Naive B cell (primary cell): ENCODE measurements at regions not wholly inside any gene's neighbourhood (a gene's known extent, or its start where the extent isn't known, plus 50 kb on each side); places are given as distances from the start of the nearest gene placed in this dataset.

Source experiments
- ATAC-seq, 2 donors: fragments of 150-1000 bp; cut with Tn5 transposase; 2 replicates each; pipeline ENCODE4 v1.10.0; 2021; ENCODE audit warnings: low read depth in 2 of 2, mild to moderate bottlenecking in 2 of 2, moderate library complexity in 2 of 2
- DNase-seq: peaks from one replicate; pipeline ENCODE4 v3.0.0; 2022
- H3K27ac Mint-ChIP-seq, 6 donors: one replicate each; pipeline ENCODE4 v1.8.0; 2020 to 2022; ENCODE audit warnings: mild to moderate bottlenecking in 6 of 6, mixed read lengths in 6 of 6, moderate library complexity in 5 of 6, inconsistent platforms in 2 of 6
- H3K27me3 Mint-ChIP-seq, 3 donors: one replicate each; pipeline ENCODE4 v1.8.0; 2021 to 2022; ENCODE audit warnings: mixed read lengths in 3 of 3, mild to moderate bottlenecking in 1 of 3
- H3K36me3 Mint-ChIP-seq, 2 donors: one replicate each; pipeline ENCODE4 v1.8.0; 2020 to 2022; ENCODE audit warnings: mixed read lengths in 2 of 2, inconsistent platforms in 1 of 2, mild to moderate bottlenecking in 1 of 2
- H3K4me1 Mint-ChIP-seq, 3 donors: one replicate each; pipeline ENCODE4 v1.8.0; 2020 to 2022; ENCODE audit warnings: mixed read lengths in 3 of 3, inconsistent platforms in 1 of 3, mild to moderate bottlenecking in 1 of 3, moderate library complexity in 1 of 3
- H3K4me3 Mint-ChIP-seq, 8 donors: one replicate each; pipeline ENCODE4 v1.8.0; 2020 to 2022; ENCODE audit warnings: mild to moderate bottlenecking in 8 of 8, mixed read lengths in 8 of 8, moderate library complexity in 8 of 8, inconsistent platforms in 2 of 8
- H3K9me3 Mint-ChIP-seq, 7 donors: one replicate each; pipeline ENCODE4 v1.8.0; 2020 to 2022; ENCODE audit warnings: mixed read lengths in 7 of 7, mild to moderate bottlenecking in 5 of 7, inconsistent platforms in 2 of 7, moderate library complexity in 1 of 7

- H3K27ac Mint-ChIP-seq, result no peak overlapping the region
- no peaks in the 10 kb centered on the region for H3K4me1 Mint-ChIP-seq
- no peaks in the 10 kb centered on the region for H3K36me3 Mint-ChIP-seq
- peaks cover 0 to 14% (median 3%) of the 10 kb centered on the region in 7 donors for H3K9me3 Mint-ChIP-seq
- H3K27me3 Mint-ChIP-seq, result peaks cover 0 to 4% (median 0%) of the 10 kb centered on the region in 3 donors
- no peak overlapping the region for H3K4me3 Mint-ChIP-seq
- DNase-seq (no peak), ATAC-seq (no peak)
These were observed 154.5 kb upstream of the GORAB start for GRCh38 chr1:170377440-170377839.

DNA sequence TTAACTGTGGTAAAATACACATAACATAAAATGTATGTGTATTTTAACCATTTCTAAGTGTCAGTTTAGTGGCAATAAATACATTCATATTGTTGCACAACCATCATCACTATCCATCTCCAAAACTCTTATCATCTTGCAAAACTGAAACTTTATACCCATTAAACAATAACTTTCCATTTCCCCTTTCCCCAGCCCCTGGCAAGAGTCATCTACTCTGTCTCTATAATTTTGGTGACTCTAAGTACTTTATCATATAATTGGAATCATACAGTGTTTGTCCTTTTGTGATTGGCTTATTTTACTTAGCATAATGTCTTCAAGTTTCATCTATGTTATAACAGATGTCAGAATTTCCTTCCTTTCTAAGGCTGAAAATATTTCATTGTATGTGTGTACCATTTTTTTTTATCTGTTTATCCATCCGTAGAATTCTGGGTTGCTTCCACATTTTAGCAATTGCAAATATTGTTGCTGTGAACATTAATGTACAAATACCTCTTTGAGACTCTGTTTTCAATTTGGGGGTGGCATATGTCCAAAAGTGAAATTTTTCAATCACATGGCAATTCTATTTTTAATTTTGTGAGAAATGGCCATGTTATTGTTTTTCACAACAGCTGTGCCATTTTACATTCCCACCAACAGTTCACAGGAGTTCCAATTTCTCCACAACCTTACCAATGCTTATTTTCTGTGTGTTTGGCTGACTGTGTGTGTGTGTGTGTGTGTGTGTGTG lies 153.9 kb upstream of the GORAB start:
- Mint-ChIP-seq H3K36me3 (no peaks in the 10 kb centered on the region), H3K27me3 (peaks cover 0 to 4% (median 0%) of the 10 kb centered on the region in 3 donors), H3K4me1 (no peaks in the 10 kb centered on the region), H3K27ac (peak overlapping the region in 1 of 6 donors; percentile 18), H3K9me3 (peaks cover 0 to 14% (median 3%) of the 10 kb centered on the region in 7 donors), H3K4me3 (no peak overlapping the region)
- DNase-seq (no peak), ATAC-seq (no peak)

- Mint-ChIP-seq H3K27ac (no peak overlapping the region), H3K9me3 (peaks cover 0 to 9% (median 4%) of the 10 kb centered on the region in 7 donors)
- no peak for DNase-seq
These were observed 146.2 kb upstream of the GORAB start for GRCh38 chr1:170385750-170386149.

DNA sequence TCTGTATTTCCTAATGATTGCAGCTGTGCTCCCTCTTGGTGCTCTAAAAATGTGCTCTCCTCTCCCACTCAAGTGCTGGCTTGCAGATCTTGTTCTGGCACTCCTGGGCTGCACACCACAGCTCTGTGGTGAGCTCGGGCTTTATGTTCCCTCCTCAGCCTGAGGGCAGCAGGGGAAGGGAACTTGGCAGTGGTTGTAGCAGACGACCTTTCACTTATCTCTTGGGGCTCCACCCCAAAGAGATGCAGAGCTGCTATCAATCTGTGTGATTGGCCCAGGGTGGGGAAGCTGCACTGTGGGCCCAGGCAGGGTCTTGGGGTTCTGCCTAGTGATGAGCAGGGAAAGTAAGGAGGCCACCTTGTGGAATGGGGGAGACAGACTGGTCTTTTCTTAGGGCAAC lies 143.5 kb upstream of the GORAB start:
- ATAC-seq, result no peak
- H3K4me1 Mint-ChIP-seq, result no peaks in the 10 kb centered on the region

More at GRCh38 chr1:170385750-170386149, 146.2 kb upstream of the GORAB start:
- Mint-ChIP-seq H3K27me3 (peaks cover 0 to 4% (median 0%) of the 10 kb centered on the region in 3 donors), H3K4me3 (no peak overlapping the region), H3K36me3 (no peaks in the 10 kb centered on the region), H3K4me1 (no peaks in the 10 kb centered on the region)
- ATAC-seq, result no peak

DNA sequence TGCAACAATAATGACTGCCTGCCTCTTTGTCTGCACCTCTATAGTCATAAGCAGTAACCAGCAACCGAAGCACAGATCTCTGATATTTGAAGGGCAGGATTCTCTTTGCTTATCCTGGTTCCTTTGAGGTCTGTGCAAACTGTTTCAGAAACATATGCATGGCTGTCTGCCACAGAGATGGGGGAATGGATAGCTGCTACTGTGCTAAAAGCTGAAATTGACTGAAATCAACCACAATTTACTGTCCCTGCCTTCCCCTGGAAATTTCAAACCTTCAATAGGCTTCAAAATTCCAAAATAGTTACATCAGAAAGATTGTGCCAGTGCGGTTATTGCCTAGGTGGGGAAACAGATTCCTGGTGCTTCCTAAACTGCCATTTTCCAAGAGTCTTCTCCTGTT lies 136.8 kb upstream of the GORAB start:
- peaks cover 6 to 18% (median 11%) of the 10 kb centered on the region in 7 donors for H3K9me3 Mint-ChIP-seq
- ATAC-seq (no peak), DNase-seq (no peak)
- H3K27ac Mint-ChIP-seq, result no peak overlapping the region
- H3K4me3 Mint-ChIP-seq, result no peak overlapping the region
- no peaks in the 10 kb centered on the region for H3K4me1 Mint-ChIP-seq
- peaks cover 7% of the 10 kb centered on the region in 2 donors for H3K36me3 Mint-ChIP-seq
- H3K27me3 Mint-ChIP-seq, result peaks cover 0 to 16% (median 3%) of the 10 kb centered on the region in 3 donors

More for the DNA sequence above, 143.5 kb upstream of the GORAB start:
- peak overlapping the region in 1 of 6 donors; percentile 53 for H3K27ac Mint-ChIP-seq
- no peak for DNase-seq
- no peaks in the 10 kb centered on the region for H3K27me3 Mint-ChIP-seq
- H3K36me3 Mint-ChIP-seq, result no peaks in the 10 kb centered on the region
- peaks cover 2 to 9% (median 5%) of the 10 kb centered on the region in 7 donors for H3K9me3 Mint-ChIP-seq
- H3K4me3 Mint-ChIP-seq, result peak overlapping the region in 1 of 8 donors; percentile 11

GRCh38 chr1:170397061-170397460 lies 134.9 kb upstream of the GORAB start:
- Mint-ChIP-seq H3K27me3 (peaks cover 0 to 16% (median 3%) of the 10 kb centered on the region in 3 donors), H3K9me3 (peaks cover 6 to 13% (median 9%) of the 10 kb centered on the region in 7 donors), H3K4me1 (no peaks in the 10 kb centered on the region), H3K4me3 (no peak overlapping the region), H3K36me3 (peaks cover 7% of the 10 kb centered on the region in 2 donors), H3K27ac (no peak overlapping the region)
- ATAC-seq (no peak), DNase-seq (no peak)

- no peaks in the 10 kb centered on the region for H3K36me3 Mint-ChIP-seq
These were observed 129.3 kb upstream of the GORAB start for GRCh38 chr1:170402476-170403311.

DNA sequence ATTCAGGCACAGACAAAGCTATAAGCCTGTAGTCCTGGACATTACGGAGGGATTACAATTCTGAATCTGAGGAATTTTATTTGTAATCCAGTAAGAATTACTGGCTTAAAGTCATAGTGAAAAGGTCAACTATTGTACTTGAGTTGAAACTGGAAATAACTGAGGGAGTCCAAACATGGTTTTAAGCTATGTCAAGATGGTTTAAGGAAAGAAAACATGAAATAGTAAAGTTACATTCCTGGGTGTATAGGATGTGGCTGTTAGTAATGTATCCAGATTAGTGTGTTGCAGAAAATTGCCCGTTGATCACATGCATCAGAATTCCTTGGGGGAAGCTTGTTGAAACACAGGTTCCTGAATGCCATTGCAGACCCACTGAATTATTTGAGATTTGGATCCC lies 124.8 kb upstream of the GORAB start:
- Mint-ChIP-seq H3K27ac (no peak overlapping the region), H3K9me3 (no peaks in the 10 kb centered on the region), H3K4me3 (no peak overlapping the region), H3K4me1 (no peaks in the 10 kb centered on the region), H3K36me3 (no peaks in the 10 kb centered on the region), H3K27me3 (peaks cover 0 to 4% (median 0%) of the 10 kb centered on the region in 3 donors)
- DNase-seq (no peak), ATAC-seq (no peak)

More at GRCh38 chr1:170402476-170403311, 129.3 kb upstream of the GORAB start:
- Mint-ChIP-seq H3K27me3 (no peaks in the 10 kb centered on the region), H3K27ac (no peak overlapping the region), H3K4me3 (no peak overlapping the region), H3K9me3 (no peaks in the 10 kb centered on the region), H3K4me1 (no peaks in the 10 kb centered on the region)
- DNase-seq, result no peak
- ATAC-seq, result no peak

- H3K27ac Mint-ChIP-seq, result no peak overlapping the region
- H3K36me3 Mint-ChIP-seq, result no peaks in the 10 kb centered on the region
- H3K4me1 Mint-ChIP-seq, result no peaks in the 10 kb centered on the region
- no peak overlapping the region for H3K4me3 Mint-ChIP-seq
- DNase-seq (no peak), ATAC-seq (no peak)
- H3K27me3 Mint-ChIP-seq, result peaks cover 0 to 4% (median 0%) of the 10 kb centered on the region in 3 donors
- no peaks in the 10 kb centered on the region for H3K9me3 Mint-ChIP-seq
These were observed 124.4 kb upstream of the GORAB start for GRCh38 chr1:170407581-170407980.

DNA sequence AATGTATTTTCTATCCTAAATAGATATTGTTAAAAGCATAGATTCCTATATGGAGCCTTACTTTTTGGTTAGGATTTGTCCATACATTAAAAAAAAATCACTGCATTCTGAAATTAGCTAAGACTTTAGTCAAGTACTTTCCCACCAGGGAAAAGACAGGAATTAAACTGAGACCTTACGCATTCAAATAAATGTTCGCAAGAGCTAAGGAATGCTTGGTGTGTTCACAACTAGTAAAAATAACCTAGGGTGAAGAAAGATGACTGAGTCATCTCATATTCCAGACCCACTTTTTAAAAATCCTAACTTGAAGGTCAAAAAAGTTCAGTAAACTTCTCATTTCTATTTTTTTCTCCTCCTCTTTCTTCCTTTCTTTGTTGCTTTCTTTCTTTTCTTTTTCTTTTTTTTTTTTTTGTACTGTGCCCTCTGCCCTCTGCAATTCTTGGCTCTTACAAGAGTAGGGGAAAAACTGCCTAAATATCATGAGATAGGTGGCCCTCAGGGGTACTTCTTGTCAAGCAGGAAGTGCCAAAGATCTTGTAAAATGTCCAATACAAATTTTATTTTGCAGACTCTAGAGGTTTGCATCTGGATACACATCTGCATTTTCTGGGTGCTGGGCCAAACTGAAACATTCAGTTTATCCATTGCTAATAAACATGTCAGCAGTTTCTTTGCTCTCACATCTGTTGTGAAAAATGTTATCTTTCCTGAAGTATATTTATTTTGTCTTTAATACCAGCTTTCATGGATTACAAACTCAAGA lies 121.4 kb upstream of the GORAB start:
- Mint-ChIP-seq H3K27ac (no peak overlapping the region), H3K4me1 (no peaks in the 10 kb centered on the region), H3K9me3 (no peaks in the 10 kb centered on the region), H3K36me3 (no peaks in the 10 kb centered on the region), H3K4me3 (no peak overlapping the region), H3K27me3 (peaks cover 0 to 4% (median 0%) of the 10 kb centered on the region in 3 donors)
- ATAC-seq (no peak), DNase-seq (no peak)

GRCh38 chr1:170414989-170415709 lies 116.8 kb upstream of the GORAB start:
- ATAC-seq (no peak), DNase-seq (no peak)
- Mint-ChIP-seq H3K27me3 (peaks cover 0 to 4% (median 0%) of the 10 kb centered on the region in 3 donors), H3K4me1 (no peaks in the 10 kb centered on the region), H3K36me3 (no peaks in the 10 kb centered on the region), H3K4me3 (no peak overlapping the region), H3K27ac (no peak overlapping the region), H3K9me3 (peaks cover 0 to 13% (median 9%) of the 10 kb centered on the region in 7 donors)

GRCh38 chr1:170415710-170416372 lies 116.1 kb upstream of the GORAB start:
- ATAC-seq, result no peak
- Mint-ChIP-seq H3K9me3 (peaks cover 0 to 15% (median 9%) of the 10 kb centered on the region in 7 donors), H3K27ac (no peak overlapping the region), H3K4me3 (no peak overlapping the region), H3K36me3 (no peaks in the 10 kb centered on the region), H3K27me3 (peaks cover 0 to 4% (median 0%) of the 10 kb centered on the region in 3 donors), H3K4me1 (no peaks in the 10 kb centered on the region)
- no peak for DNase-seq
